ENCODE measurements at regions not wholly inside any gene's neighbourhood (a gene's known extent, or its start where the extent isn't known, plus 50 kb on each side); places are given as distances from the start of the nearest gene placed in this dataset.
"Not testable (repeated sequence)": the region's sequence is repeated elsewhere in the genome, so short reads cannot be mapped to it uniquely, and the experiment has no call there.

DNA sequence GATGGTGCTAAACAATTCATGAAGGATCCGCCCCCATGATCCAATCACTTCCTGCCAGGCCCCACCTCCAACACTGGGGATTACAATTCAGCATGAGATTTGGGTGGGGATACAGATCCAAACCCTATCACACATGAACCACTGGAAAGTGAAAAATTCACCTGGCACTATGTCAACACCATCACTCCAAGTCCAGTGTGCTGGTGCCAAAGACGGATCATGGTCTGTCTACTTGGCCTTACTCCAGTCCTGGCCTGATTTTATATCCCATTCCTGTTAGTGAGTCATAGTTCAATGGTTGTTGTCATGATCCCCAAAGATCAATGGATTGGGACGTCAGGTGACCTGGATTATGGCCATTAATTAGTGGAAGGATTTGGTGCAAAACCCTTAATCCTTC lies 147.4 kb upstream of the RPS23 start:
- no peak for DNase-seq (ENCODE audit: low spot score)

DNA sequence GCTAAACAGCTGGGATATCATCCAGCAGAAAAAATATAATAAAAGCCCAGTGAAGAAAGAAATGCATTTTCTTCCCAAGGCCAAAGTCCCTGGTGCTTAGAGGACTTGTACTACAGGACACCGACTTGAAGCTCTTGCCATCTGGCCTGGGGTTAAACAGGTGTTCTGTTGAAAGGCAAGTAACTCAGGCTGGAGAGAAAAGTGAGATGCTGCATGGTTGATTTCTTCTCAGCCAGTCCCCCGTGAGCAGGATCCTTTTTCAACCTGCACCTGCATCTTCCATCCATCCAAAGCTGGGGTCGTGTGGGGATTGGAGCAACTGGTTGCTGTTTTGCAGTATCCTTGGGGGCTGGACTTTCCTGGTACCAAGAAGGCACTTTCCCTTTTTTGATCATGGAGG lies 146.1 kb upstream of the RPS23 start:
- no peak for DNase-seq (ENCODE audit: low spot score)

DNA sequence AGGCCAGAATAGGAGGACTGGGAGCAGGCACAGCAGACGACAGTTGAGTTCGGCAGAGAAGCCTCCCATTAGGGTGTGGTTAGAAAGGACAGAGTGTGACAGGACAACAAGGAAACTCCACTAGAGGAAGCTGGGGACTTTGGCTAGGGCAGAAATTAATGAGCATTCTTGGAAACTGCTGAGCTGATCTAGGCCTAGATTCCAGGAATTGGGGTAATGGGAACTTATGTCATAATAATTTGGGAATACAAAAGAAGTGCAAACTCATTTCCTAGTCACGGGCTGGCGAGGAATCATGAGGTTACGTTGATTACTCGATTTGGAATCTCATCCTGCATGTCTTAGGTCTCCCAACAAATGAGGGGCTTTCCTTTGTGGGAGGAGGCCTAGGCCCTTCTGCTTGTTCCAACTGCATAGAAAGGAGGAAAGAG lies 144.6 kb upstream of the RPS23 start:
- DNase-seq (ENCODE audit: low spot score) = peak; percentile 35

DNA sequence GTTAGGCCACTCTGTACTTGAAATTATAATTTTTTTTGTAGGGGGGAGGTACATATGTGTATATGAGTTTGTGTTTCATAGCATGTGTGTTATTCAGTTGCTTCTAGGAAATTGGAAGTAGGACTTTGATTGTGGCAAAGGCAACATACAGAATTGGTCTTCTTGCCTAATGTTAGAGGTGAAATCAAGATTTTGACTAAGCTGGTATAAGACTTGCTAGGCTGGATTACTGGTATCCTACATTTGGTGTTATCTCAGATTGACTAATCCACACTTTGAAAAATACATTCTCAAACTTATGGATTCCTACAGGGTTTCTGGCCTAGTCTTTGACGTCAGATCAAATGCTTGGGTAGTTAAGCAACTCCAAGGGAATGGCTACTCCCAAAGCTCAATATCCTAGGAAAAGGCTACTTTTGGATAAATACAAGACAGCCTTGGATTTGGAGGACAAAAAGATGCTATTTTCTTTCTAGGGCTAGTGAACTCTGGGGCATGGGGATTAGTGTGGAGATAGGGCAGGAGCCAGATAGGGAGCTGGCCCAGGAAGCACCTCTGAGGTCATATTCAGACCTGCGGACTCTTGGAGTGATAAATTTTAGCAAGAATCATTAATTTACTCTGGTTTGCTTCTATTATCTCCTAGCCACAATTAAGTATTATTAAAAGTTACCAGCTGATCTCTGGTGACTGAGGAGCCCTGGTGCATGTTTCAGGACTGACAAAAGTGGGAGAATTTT lies 144.0 kb upstream of the RPS23 start:
- no peak for DNase-seq (ENCODE audit: low spot score)

- peak; percentile 47 for DNase-seq (ENCODE audit: low spot score)
These were observed 143.0 kb upstream of the RPS23 start for GRCh38 chr5:82421119-82421518.

- not testable (repeated sequence) for DNase-seq (ENCODE audit: low spot score)
These were observed 142.4 kb upstream of the RPS23 start for GRCh38 chr5:82420524-82420923.

DNA sequence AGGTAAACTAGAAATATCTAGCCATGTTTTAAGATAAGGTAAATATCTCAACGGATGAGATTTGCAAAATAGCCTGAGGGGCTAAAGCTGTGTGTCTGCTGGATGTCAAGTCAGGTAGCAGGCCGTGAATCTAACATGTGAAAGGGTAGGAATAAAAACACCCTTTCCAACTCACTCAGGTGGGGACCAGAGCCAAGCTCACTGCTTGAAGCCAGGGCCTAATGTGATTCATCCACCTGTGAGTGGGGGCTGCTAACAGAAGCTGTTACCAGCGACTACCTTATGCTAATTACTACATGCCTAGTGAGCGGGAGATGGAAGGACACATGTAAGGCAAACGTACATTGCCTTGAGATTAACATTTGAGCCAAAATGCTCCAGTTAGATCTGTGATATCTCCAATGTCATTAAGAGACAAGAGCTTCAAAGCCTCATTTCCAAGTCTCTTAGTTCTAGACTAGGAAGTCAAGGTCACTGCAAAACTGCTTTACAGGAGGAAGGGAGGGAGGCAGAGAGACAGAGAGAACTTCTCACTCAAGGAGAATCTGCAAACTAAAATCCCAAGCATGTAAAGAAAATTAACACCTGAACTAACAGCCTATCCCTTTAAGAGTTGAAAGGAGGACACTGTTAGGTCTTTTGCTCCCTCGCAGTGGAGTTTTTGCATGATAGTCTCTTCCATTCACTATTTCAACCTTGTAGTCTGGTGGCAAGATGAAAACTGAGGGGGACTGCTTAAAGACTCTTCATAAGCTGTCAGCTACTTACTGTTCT lies 141.6 kb upstream of the RPS23 start:
- no peak for DNase-seq (ENCODE audit: low spot score)

DNA sequence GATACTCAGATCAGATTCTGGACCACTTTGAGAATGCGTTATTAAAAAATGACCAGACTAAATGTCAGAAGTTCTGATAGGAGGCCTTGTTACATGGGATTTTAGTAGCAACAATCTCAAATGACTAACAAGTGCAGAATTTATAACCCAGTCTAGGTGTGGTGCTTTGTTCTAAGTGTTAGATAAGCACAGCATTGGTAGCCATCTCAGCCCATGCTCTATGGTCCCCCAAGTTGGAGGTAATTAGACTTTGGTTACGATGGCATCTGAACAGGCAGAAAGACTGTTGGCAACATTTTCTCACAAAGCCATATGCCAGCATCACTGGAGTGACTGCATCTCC lies 140.4 kb upstream of the RPS23 start:
- no peak for DNase-seq (ENCODE audit: low spot score)

DNA sequence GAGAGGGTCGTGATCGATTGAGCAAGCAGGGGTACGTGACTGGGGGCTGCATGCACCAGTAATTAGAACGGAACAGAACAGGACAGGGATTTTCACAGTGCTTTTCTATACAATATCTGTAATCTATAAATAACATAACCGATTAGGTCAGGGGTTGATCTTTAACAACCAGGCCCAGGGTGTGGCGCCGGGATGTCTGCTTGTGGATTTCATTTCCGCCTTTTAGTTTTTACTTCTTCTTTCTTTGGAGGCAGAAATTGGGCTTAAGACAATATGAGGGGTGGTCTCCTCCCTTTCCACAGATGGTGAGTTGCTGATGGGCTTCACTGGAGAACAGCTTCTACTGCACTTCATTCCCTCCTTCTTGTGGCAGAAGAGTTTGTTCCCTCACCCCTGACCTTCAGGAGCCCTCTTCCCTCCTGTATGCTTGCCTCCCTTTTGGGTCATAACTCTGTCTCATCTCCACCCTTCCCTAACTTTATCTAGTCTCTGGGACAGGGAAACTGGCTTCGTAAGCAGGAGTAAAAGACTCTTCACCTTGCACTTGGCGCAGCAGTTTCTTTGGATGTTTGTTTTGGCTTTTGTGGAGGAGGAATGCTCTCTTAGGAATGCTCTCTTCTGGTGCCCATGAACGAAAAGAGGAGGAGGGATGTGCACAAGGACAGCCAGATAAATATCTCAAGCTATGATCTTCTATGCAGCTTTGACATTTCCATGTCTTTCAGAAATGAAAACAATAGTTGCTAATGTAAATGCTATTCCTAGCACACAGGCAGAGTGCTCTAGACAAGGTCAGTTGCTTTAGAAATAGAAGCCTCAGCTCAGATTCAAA lies 139.8 kb upstream of the RPS23 start:
- DNase-seq (ENCODE audit: low spot score) = peak; percentile 40

GRCh38 chr5:82416512-82416911 lies 138.4 kb upstream of the RPS23 start:
- DNase-seq (ENCODE audit: low spot score) = no peak

DNA sequence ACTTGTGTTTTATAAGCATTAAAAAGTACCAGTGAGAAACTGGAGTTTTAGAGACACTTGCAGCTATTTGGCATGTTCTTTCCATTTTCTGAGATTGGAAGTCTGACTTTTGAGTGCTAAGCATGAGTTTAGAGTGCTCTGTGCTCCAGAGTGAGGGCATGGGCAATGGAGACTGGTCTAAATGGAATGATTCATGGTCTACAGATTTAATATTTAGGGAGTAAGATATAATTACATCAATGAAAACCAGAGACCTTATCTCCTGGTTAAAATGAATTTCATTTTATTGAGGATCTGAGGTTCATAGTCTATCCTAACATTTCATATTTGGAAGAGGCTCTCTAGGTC lies 135.9 kb upstream of the RPS23 start:
- DNase-seq (ENCODE audit: low spot score) = no peak

- DNase-seq (ENCODE audit: low spot score) = peak; percentile 69
These were observed 135.3 kb upstream of the RPS23 start for GRCh38 chr5:82413302-82414040.

DNA sequence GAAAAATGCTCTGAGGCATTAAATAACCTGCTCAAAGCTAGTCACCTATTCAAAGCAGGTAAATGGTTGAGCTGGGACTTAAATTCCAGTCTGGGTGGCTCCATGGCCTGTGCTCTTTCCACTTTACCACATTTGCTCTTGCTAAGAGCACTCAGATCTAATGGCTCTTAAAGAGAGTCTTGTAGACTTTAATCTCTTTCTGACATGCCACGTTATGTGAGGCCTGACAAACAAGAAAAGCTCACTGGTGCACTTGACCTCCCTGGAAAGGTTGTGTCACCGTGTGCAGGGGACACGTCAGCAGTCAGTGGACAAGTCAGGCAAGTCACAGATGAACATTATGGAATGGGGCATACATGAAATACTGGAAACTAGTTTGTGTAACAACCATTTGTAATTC lies 129.9 kb upstream of the RPS23 start:
- no peak for DNase-seq (ENCODE audit: low spot score)

DNA sequence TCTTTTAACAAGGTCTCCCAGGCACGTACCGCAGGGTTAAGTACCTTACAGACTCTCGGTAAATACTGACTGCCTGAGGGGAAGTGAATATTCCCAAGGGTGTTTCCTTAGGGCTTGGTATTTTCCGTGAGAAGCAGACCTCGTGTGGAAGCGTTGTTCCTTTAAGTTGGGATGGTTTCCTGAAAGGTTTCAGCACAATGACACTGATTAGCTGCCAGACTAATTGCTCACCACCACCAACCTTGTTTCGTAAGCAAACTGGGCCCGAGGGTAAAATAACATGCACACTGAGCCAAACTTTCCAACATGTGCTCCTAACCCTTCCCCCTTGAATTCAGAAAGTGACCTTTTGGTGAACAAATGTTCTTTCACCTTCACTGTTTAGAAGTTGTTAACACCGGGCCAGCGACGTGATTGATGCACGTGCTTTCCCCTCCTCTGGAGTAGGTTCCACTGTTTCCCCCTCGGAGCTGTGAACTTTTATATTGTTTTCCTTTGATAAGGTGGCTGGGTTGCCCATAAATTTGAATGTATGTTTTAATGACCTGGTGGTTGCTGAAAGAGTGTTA lies 128.1 kb upstream of the RPS23 start:
- DNase-seq (ENCODE audit: low spot score) = peak; percentile 23

- DNase-seq (ENCODE audit: low spot score) = peak; percentile 76
These were observed 127.6 kb upstream of the RPS23 start for GRCh38 chr5:82405618-82406204.

DNA sequence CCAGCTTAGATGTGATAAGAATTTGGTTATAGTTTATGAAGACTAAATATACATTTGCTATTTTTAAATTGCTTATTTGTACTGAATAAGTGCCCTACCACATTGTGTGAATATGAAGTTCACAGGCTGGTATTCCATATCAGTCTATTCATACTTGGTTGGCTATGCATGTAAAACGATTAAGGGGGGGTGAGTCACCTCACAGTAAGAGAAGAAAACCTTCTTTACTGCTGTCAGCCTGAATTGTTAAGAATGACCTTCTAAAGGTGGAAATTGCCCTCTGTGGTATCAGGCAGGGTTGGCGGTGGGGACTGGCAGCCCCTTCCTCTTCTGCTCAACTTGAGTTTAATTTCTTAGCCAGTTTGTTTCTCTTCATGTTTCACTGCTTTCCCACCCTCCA lies 127.0 kb upstream of the RPS23 start:
- DNase-seq (ENCODE audit: low spot score) = no peak

DNA sequence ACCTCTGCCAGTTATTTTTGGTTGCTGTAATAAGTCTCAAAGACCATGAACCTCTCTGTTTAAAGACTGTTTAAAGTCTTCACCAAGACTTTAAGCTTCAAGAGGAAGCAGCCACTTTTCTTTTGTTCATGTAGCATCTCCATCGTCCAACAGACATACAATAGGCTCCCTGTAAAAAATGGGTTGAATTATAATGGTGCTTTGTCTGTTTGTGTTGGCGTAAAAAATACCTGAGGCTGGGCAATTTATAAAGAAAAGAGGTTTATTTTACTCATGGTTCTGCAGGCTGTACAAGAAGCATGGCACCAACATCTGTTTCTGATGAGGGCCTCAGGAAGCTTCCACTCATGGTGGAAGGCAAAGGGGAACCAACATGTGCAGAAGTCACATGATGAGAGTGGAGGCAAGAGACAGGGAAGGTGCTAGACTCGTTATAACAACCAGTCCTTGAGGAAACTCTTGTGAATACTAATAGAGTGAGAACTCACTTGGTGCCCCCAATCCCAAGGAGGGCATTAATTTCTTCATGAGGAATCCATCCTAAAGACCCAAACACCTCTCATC lies 126.3 kb upstream of the RPS23 start:
- no peak for DNase-seq (ENCODE audit: low spot score)

DNA sequence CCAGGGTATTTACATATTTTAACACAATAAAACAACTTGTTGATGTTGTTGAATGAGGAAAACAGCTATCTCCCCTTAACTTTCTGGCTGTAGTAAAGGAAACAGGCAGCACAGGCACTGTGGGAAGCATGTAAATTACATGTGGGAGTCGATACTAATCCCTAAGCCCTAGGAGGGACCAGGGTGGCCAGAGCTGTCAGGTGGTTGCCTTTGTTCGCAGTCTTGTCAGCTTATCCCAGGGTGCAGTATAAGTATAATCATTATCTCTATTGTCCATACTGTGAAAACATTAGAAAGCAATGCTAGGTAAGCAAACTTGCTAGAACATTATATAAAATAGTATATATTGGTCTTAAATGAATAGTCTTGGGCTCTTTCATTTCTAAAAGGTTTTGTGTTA lies 125.6 kb upstream of the RPS23 start:
- DNase-seq (ENCODE audit: low spot score) = no peak

- DNase-seq (ENCODE audit: low spot score) = no peak
These were observed 124.9 kb upstream of the RPS23 start for GRCh38 chr5:82403026-82403425.

GRCh38 chr5:82399111-82399510 lies 121.0 kb upstream of the RPS23 start:
- DNase-seq (ENCODE audit: low spot score) = no peak

GRCh38 chr5:82397741-82398320 lies 119.7 kb upstream of the RPS23 start:
- no peak for DNase-seq (ENCODE audit: low spot score)
